KMS-11 (cell line): ENCODE measurements at regions not wholly inside any gene's neighbourhood (a gene's known extent, or its start where the extent isn't known, plus 50 kb on each side); places are given as distances from the start of the nearest gene placed in this dataset.

Experiments
- H2AFZ ChIP-seq: fragments of 200-600 bp; sonication (generic); 2 replicates; pipeline ENCODE4 v1.6.1; 2016; ENCODE audit warnings: antibody characterized with exemption, mixed run types, low read depth
- H3K27ac ChIP-seq: fragments of 200-600 bp; sonication (generic); 2 replicates; pipeline ENCODE4 v1.6.1; 2016; ENCODE audit warnings: mild to moderate bottlenecking, mixed run types
- H3K27me3 ChIP-seq: fragments of 200-600 bp; sonication (generic); 2 replicates; pipeline ENCODE4 v1.6.1; 2017; ENCODE audit warnings: mild to moderate bottlenecking, low read depth, mixed run types, moderate library complexity; ENCODE audit not compliant: insufficient read depth
- H3K36me3 ChIP-seq: fragments of 200-600 bp; sonication (generic); 2 replicates; pipeline ENCODE4 v1.6.1; 2017; ENCODE audit warnings: mild to moderate bottlenecking, mixed run types; ENCODE audit not compliant: insufficient read depth
- H3K4me1 ChIP-seq: fragments of 200-600 bp; sonication (generic); 2 replicates; pipeline ENCODE4 v1.6.1; 2016; ENCODE audit warnings: mild to moderate bottlenecking, low read depth, mixed run types; ENCODE audit not compliant: poor library complexity, severe bottlenecking
- H3K4me2 ChIP-seq: fragments of 200-600 bp; sonication (generic); 2 replicates; pipeline ENCODE4 v1.7.0; 2016; ENCODE audit warnings: mild to moderate bottlenecking, mixed run types
- H3K4me3 ChIP-seq: fragments of 200-600 bp; sonication (generic); IDR thresholded peaks from 2 replicates; pipeline ENCODE4 v1.6.1; 2017; ENCODE audit warnings: low read depth, low read length, mixed read lengths; ENCODE audit not compliant: insufficient read depth
- H3K79me2 ChIP-seq: fragments of 200-600 bp; sonication (generic); 2 replicates; pipeline ENCODE4 v1.6.1; 2016; ENCODE audit warnings: low read depth, mixed run types; ENCODE audit not compliant: insufficient read depth
- H3K9ac ChIP-seq: fragments of 200-600 bp; sonication (generic); 2 replicates; pipeline ENCODE4 v1.6.1; 2016; ENCODE audit warnings: mild to moderate bottlenecking, mixed run types
- H4K20me1 ChIP-seq: fragments of 200-600 bp; sonication (generic); 2 replicates; pipeline ENCODE4 v1.6.1; 2016; ENCODE audit warnings: mild to moderate bottlenecking, mixed run types; ENCODE audit not compliant: insufficient read depth
- CTCF ChIP-seq: fragments of 200-600 bp; sonication (generic); conservative IDR thresholded peaks from 2 replicates; pipeline ENCODE4 v1.6.1; 2017; ENCODE audit warnings: low read depth, mild to moderate bottlenecking, antibody characterized with exemption, low read length, moderate library complexity, mixed read lengths

GRCh38 chrX:124534536-124534935 lies 188.2 kb downstream of the SH2D1A start:
- no peaks in the 10 kb centered on the region for H3K4me1 ChIP-seq
- no peak overlapping the region for H2AFZ ChIP-seq
- H3K4me2 ChIP-seq, result no peak overlapping the region
- H3K79me2 ChIP-seq, result no peaks in the 10 kb centered on the region
- H3K36me3 ChIP-seq, result no peaks in the 10 kb centered on the region
- no peak overlapping the region for H3K27ac ChIP-seq
- H4K20me1 ChIP-seq, result no peaks in the 10 kb centered on the region
- no peak overlapping the region for H3K4me3 ChIP-seq
- no peak overlapping the region for H3K9ac ChIP-seq
- no peaks in the 10 kb centered on the region for H3K27me3 ChIP-seq
- TF ChIP-seq CTCF, result no peak

GRCh38 chrX:124540474-124540873 lies 194.1 kb downstream of the SH2D1A start:
- Histone ChIP-seq H3K27ac (no peak overlapping the region), H3K4me3 (no peak overlapping the region), H3K4me2 (no peak overlapping the region), H4K20me1 (no peaks in the 10 kb centered on the region), H3K79me2 (no peaks in the 10 kb centered on the region), H3K9ac (no peak overlapping the region), H2AFZ (no peak overlapping the region), H3K4me1 (no peaks in the 10 kb centered on the region), H3K36me3 (no peaks in the 10 kb centered on the region), H3K27me3 (no peaks in the 10 kb centered on the region)
- TF ChIP-seq CTCF, result no peak

- H3K9ac ChIP-seq, result no peak overlapping the region
- H3K4me2 ChIP-seq, result no peak overlapping the region
- H4K20me1 ChIP-seq, result no peaks in the 10 kb centered on the region
- H3K27me3 ChIP-seq, result no peaks in the 10 kb centered on the region
- H2AFZ ChIP-seq, result no peak overlapping the region
- no peaks in the 10 kb centered on the region for H3K79me2 ChIP-seq
- no peak overlapping the region for H3K27ac ChIP-seq
- TF ChIP-seq CTCF, result no peak
- H3K4me1 ChIP-seq, result no peaks in the 10 kb centered on the region
- no peaks in the 10 kb centered on the region for H3K36me3 ChIP-seq
- no peak overlapping the region for H3K4me3 ChIP-seq
Measured at GRCh38 chrX:124548571-124548970, 202.2 kb downstream of the SH2D1A start.

GRCh38 chrX:124555036-124555595 lies 208.8 kb downstream of the SH2D1A start:
- Histone ChIP-seq H3K4me1 (no peaks in the 10 kb centered on the region), H3K79me2 (no peaks in the 10 kb centered on the region), H3K27ac (no peak overlapping the region), H4K20me1 (no peaks in the 10 kb centered on the region), H3K4me2 (no peak overlapping the region), H3K9ac (no peak overlapping the region), H3K4me3 (no peak overlapping the region), H3K36me3 (no peaks in the 10 kb centered on the region), H2AFZ (no peak overlapping the region), H3K27me3 (no peaks in the 10 kb centered on the region)
- TF ChIP-seq CTCF, result no peak
